Smooth muscle cell (in vitro differentiated cells): ENCODE measurements at regions not wholly inside any gene's neighbourhood (a gene's known extent, or its start where the extent isn't known, plus 50 kb on each side); places are given as distances from the start of the nearest gene placed in this dataset.

Experiments
- DNase-seq: peaks from one replicate; lab custom pipeline; 2025; ENCODE audit not compliant: unreplicated experiment; lab: John Stamatoyannopoulos, UW
- H2AFZ ChIP-seq: fragments of 200-600 bp; sonication (generic); 2 replicates; pipeline ENCODE4 v1.6.0; 2016; ENCODE audit warnings: antibody characterized with exemption, low read depth, mild to moderate bottlenecking
- H3F3A ChIP-seq: fragments of 200-600 bp; sonication (generic); 2 replicates; pipeline ENCODE4 v1.6.0; 2017; ENCODE audit warnings: antibody characterized with exemption, low read depth
- H3K27ac ChIP-seq: fragments of 200-600 bp; sonication (generic); 2 replicates; pipeline ENCODE4 v1.5.1; 2016; ENCODE audit warnings: low read depth, mild to moderate bottlenecking
- H3K27me3 ChIP-seq: fragments of 200-600 bp; sonication (generic); 2 replicates; pipeline ENCODE4 v1.6.1; 2016; ENCODE audit warnings: low read depth, mild to moderate bottlenecking
- H3K36me3 ChIP-seq: fragments of 200-600 bp; sonication (generic); 2 replicates; pipeline ENCODE4 v1.5.1; 2016; ENCODE audit warnings: low read depth
- H3K4me1 ChIP-seq: fragments of 200-600 bp; sonication (generic); 2 replicates; pipeline ENCODE4 v1.5.1; 2016; ENCODE audit warnings: low read depth
- H3K4me2 ChIP-seq: fragments of 200-600 bp; sonication (generic); 2 replicates; pipeline ENCODE4 v1.6.0; 2016; ENCODE audit warnings: mild to moderate bottlenecking
- H3K4me3 ChIP-seq: fragments of 200-600 bp; sonication (generic); 2 replicates; pipeline ENCODE4 v1.5.1; 2016; ENCODE audit warnings: mild to moderate bottlenecking
- H3K79me2 ChIP-seq: fragments of 200-600 bp; sonication (generic); 2 replicates; pipeline ENCODE4 v1.6.0; 2016; ENCODE audit warnings: low read depth, mild to moderate bottlenecking
- H3K9ac ChIP-seq: fragments of 200-600 bp; sonication (generic); 2 replicates; pipeline ENCODE4 v1.6.0; 2016; ENCODE audit warnings: low read depth
- H3K9me3 ChIP-seq: fragments of 200-600 bp; sonication (generic); replicated peaks from 2 replicates; pipeline ENCODE4 v1.5.1; 2016; ENCODE audit warnings: low read depth
- H4K20me1 ChIP-seq: fragments of 200-600 bp; sonication (generic); 2 replicates; pipeline ENCODE4 v1.6.0; 2016; ENCODE audit warnings: low read depth
- WGBS: methylation state at CpG from one replicate; pipeline ENCODE4 v1.1.7; 2016; ENCODE audit warnings: low lambda C conversion rate; 5-methylcytosine and 5-hydroxymethylcytosine counted together
- TF ChIP-seq, protein P1 (sequence below): fragments of 200-600 bp; sonication (generic); IDR thresholded peaks from 2 replicates; pipeline ENCODE4 v1.5.1; 2017; ENCODE audit warnings: borderline replicate concordance, mild to moderate bottlenecking, antibody characterized with exemption; ENCODE audit not compliant: insufficient read depth, poor library complexity, severe bottlenecking

DNA sequence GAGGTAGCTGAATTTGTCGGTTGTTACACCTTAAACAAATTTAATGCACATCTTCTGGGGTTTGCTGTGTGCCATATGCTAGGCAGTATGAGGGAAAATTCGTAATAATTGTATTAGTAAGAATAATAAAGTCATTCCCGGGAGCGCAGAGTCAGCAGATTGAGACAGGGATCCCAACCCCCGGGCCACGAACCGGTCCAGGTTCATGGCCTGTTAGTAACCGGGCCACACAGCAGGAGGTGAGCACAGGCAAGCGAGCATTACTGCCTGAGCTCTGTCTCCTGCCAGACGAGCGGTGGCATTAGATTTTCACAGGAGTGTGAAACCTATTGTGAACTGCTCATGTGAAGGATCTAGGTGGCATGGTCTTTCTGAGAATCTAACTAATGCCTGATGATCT is 114.9 kb downstream of the PCDH7 start:
- H3K9ac ChIP-seq = no peak overlapping the region
- no peaks in the 10 kb centered on the region for H3K27me3 ChIP-seq
- whole genome bisulfite sequencing = 85% methylated on average over 11 of the region's 11 CpGs
- DNase-seq = no peak
- TF ChIP-seq, protein P1, sequence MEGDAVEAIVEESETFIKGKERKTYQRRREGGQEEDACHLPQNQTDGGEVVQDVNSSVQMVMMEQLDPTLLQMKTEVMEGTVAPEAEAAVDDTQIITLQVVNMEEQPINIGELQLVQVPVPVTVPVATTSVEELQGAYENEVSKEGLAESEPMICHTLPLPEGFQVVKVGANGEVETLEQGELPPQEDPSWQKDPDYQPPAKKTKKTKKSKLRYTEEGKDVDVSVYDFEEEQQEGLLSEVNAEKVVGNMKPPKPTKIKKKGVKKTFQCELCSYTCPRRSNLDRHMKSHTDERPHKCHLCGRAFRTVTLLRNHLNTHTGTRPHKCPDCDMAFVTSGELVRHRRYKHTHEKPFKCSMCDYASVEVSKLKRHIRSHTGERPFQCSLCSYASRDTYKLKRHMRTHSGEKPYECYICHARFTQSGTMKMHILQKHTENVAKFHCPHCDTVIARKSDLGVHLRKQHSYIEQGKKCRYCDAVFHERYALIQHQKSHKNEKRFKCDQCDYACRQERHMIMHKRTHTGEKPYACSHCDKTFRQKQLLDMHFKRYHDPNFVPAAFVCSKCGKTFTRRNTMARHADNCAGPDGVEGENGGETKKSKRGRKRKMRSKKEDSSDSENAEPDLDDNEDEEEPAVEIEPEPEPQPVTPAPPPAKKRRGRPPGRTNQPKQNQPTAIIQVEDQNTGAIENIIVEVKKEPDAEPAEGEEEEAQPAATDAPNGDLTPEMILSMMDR = no peak
- H3K27ac ChIP-seq = no peak overlapping the region
- H3K4me3 ChIP-seq = no peak overlapping the region
- H3F3A ChIP-seq = peaks cover 21% of the 10 kb centered on the region
- no peaks in the 10 kb centered on the region for H3K36me3 ChIP-seq
- peaks cover 14% of the 10 kb centered on the region for H3K79me2 ChIP-seq
- H3K4me2 ChIP-seq = no peak overlapping the region
- H3K4me1 ChIP-seq = peaks cover 34% of the 10 kb centered on the region
- peaks cover 5% of the 10 kb centered on the region for H4K20me1 ChIP-seq
- no peaks in the 10 kb centered on the region for H3K9me3 ChIP-seq
- H2AFZ ChIP-seq = no peak overlapping the region

DNA sequence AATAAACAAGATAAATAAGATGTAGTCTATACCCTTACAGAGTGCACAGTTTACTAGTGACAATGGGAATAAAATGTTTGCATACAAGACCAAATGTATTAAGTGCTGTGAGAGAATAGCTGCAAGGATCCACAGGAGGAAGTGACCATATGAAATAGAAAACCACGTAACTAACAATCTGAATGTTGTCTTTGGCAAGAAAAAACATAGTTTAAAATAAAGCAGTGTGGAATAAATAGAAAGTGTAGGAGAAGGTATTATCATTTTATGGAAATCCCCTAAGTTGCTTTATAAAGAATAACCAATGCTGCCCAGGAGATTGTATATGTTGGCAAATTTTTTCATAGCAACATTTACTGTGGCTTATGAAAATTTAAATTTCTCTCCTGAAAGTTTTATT is 116.1 kb downstream of the PCDH7 start:
- DNase-seq = no peak
- Histone ChIP-seq H3K4me1 (peaks cover 42% of the 10 kb centered on the region), H3K36me3 (no peaks in the 10 kb centered on the region), H4K20me1 (peaks cover 9% of the 10 kb centered on the region), H2AFZ (no peak overlapping the region), H3K27me3 (no peaks in the 10 kb centered on the region), H3K27ac (no peak overlapping the region), H3K79me2 (peaks cover 7% of the 10 kb centered on the region), H3K9me3 (no peaks in the 10 kb centered on the region), H3K4me3 (no peak overlapping the region), H3K9ac (no peak overlapping the region), H3F3A (peaks cover 28% of the 10 kb centered on the region), H3K4me2 (peak overlapping the region; percentile 14)
- WGBS = 55% methylated on average over 1 of the region's 1 CpG
- TF ChIP-seq, protein P1 = no peak

DNA sequence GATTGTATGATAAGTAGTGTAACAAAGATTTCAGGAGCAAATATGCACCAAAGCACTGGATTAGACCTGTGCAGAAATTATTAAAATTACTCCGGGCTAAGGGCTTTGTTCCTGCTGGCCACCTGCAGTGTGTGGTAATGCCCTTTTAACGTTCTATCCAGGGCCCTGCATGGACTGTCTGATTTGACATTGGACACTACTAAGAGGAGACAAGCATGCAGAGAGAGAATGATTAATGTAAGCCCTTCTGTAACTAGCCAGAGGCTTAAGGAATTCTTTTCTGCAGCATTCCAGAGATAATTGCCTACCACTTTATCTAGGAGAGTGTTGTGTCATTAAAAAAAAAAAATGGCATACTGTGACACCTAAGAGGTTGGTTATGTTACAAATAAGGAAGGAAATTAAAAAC is 117.0 kb downstream of the PCDH7 start:
- H3K79me2 ChIP-seq = no peaks in the 10 kb centered on the region
- H4K20me1 ChIP-seq = peaks cover 9% of the 10 kb centered on the region
- H3K27me3 ChIP-seq = no peaks in the 10 kb centered on the region
- H3F3A ChIP-seq = peaks cover 28% of the 10 kb centered on the region
- H3K4me1 ChIP-seq = peaks cover 42% of the 10 kb centered on the region
- TF ChIP-seq, protein P1 = no peak
- no peak overlapping the region for H2AFZ ChIP-seq
- H3K4me3 ChIP-seq = no peak overlapping the region
- no peak overlapping the region for H3K27ac ChIP-seq
- H3K4me2 ChIP-seq = peak overlapping the region; percentile 14
- no peak for DNase-seq
- no peaks in the 10 kb centered on the region for H3K9me3 ChIP-seq
- WGBS = 10% methylated on average over 2 of the region's 2 CpGs
- H3K9ac ChIP-seq = no peak overlapping the region
- H3K36me3 ChIP-seq = no peaks in the 10 kb centered on the region

DNA sequence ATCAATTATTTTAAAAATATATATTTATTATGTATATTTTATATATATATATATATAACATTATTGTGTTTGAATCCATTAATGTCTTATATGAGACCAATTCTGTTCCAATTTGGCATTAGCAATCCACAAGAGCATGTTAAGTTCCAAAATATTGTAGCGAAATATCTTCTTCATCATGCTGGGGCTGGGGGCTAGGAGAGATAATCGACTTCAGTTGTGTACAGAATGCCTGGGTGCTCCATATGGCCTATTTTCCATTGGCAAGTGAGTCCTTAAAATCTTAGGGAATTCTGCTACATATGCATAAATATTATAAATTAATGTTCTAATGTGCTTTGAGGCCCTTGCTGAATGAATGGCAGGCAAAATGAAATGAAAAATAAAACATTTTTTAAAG is 117.7 kb downstream of the PCDH7 start:
- Histone ChIP-seq H4K20me1 (peaks cover 9% of the 10 kb centered on the region), H3K27ac (no peak overlapping the region), H3F3A (peaks cover 28% of the 10 kb centered on the region), H2AFZ (no peak overlapping the region), H3K27me3 (no peaks in the 10 kb centered on the region), H3K79me2 (no peaks in the 10 kb centered on the region), H3K36me3 (no peaks in the 10 kb centered on the region), H3K4me3 (no peak overlapping the region), H3K4me1 (peaks cover 42% of the 10 kb centered on the region), H3K9me3 (no peaks in the 10 kb centered on the region), H3K9ac (no peak overlapping the region), H3K4me2 (peak overlapping the region; percentile 55)
- DNase-seq = no peak
- 91% methylated on average over 2 of the region's 2 CpGs for WGBS
- TF ChIP-seq, protein P1 = no peak
